H9 (cell line): ENCODE measurements at regions not wholly inside any gene's neighbourhood (a gene's known extent, or its start where the extent isn't known, plus 50 kb on each side); places are given as distances from the start of the nearest gene placed in this dataset.

Experiments used
- DNase-seq: peaks from one replicate; pipeline ENCODE4 v3.0.0-alpha.2; 2017
- H2AFZ ChIP-seq: one replicate; pipeline ENCODE4 v1.6.1; 2013; ENCODE audit warnings: mild to moderate bottlenecking, low read length, control low read depth, moderate library complexity
- H2AK5ac ChIP-seq: 2 replicates; pipeline ENCODE4 v1.6.1; 2013; ENCODE audit warnings: low read length, control low read depth, mixed read lengths; ENCODE audit not compliant: insufficient read length
- H2BK120ac ChIP-seq: one replicate; pipeline ENCODE4 v1.6.1; 2013; ENCODE audit warnings: low read depth, mild to moderate bottlenecking, low read length, control low read depth, inconsistent platforms; ENCODE audit not compliant: poor library complexity, severe bottlenecking
- H2BK12ac ChIP-seq: 2 replicates; pipeline ENCODE4 v1.6.1; 2013; ENCODE audit warnings: low read length, control low read depth, mixed read lengths, low read depth; ENCODE audit not compliant: insufficient read length
- H2BK15ac ChIP-seq: 2 replicates; pipeline ENCODE4 v1.6.1; 2013; ENCODE audit warnings: low read depth, low read length, control low read depth
- H2BK20ac ChIP-seq: one replicate; pipeline ENCODE4 v1.6.1; 2013; ENCODE audit warnings: low read depth, mild to moderate bottlenecking, low read length, control low read depth, inconsistent platforms; ENCODE audit not compliant: poor library complexity, severe bottlenecking
- H2BK5ac ChIP-seq: 2 replicates; pipeline ENCODE4 v1.6.1; 2013; ENCODE audit warnings: low read length, control low read depth, mixed read lengths; ENCODE audit not compliant: insufficient read length
- H3K14ac ChIP-seq: 2 replicates; pipeline ENCODE4 v1.6.1; 2013; ENCODE audit warnings: low read length, control low read depth; ENCODE audit not compliant: insufficient read depth
- H3K18ac ChIP-seq: 2 replicates; pipeline ENCODE4 v1.6.1; 2013; ENCODE audit warnings: low read depth, mild to moderate bottlenecking, mixed read lengths, low read length, control low read depth; ENCODE audit not compliant: insufficient read length
- H3K23ac ChIP-seq: 2 replicates; pipeline ENCODE4 v1.6.1; 2013; ENCODE audit warnings: low read length, control low read depth, mixed read lengths, low read depth; ENCODE audit not compliant: insufficient read length
- H3K23me2 ChIP-seq: 2 replicates; pipeline ENCODE4 v1.6.1; 2013; ENCODE audit warnings: low read depth, mild to moderate bottlenecking, mixed read lengths, low read length, control low read depth; ENCODE audit not compliant: insufficient read length, poor library complexity, severe bottlenecking
- H3K27ac ChIP-seq: 2 replicates; pipeline ENCODE4 v1.5.1; 2013; ENCODE audit warnings: low read length, control low read depth, mixed read lengths, low read depth; ENCODE audit not compliant: insufficient read length
- H3K27me3 ChIP-seq: 2 replicates; pipeline ENCODE4 v1.6.1; 2013; ENCODE audit warnings: low read length, control low read depth, inconsistent platforms; ENCODE audit not compliant: insufficient read depth
- H3K4ac ChIP-seq: 2 replicates; pipeline ENCODE4 v1.6.1; 2013; ENCODE audit warnings: low read depth, mild to moderate bottlenecking, control low read depth, inconsistent platforms, low read length, moderate library complexity
- H3K4me1 ChIP-seq: 2 replicates; pipeline ENCODE4 v1.6.1; 2013; ENCODE audit warnings: low read length, control low read depth, inconsistent platforms; ENCODE audit not compliant: insufficient read depth
- H3K4me2 ChIP-seq: 2 replicates; pipeline ENCODE4 v1.6.1; 2013; ENCODE audit warnings: low read length, control low read depth, mixed read lengths; ENCODE audit not compliant: insufficient read length, insufficient read depth
- H3K56ac ChIP-seq: 2 replicates; pipeline ENCODE4 v1.6.1; 2013; ENCODE audit warnings: low read depth, mild to moderate bottlenecking, mixed read lengths, low read length, control low read depth; ENCODE audit not compliant: insufficient read length
- H3K79me1 ChIP-seq: 2 replicates; pipeline ENCODE4 v1.6.1; 2013; ENCODE audit warnings: low read depth, mild to moderate bottlenecking, moderate library complexity, low read length, control low read depth, inconsistent platforms; ENCODE audit not compliant: insufficient read depth, poor library complexity, severe bottlenecking
- H3K79me2 ChIP-seq: 2 replicates; pipeline ENCODE4 v1.6.1; 2013; ENCODE audit warnings: low read length, control low read depth, inconsistent platforms; ENCODE audit not compliant: insufficient read depth
- H3K9ac ChIP-seq: 2 replicates; pipeline ENCODE4 v1.6.1; 2013; ENCODE audit warnings: low read length, control low read depth, mixed read lengths; ENCODE audit not compliant: insufficient read length; ENCODE audit errors: extremely low read depth
- H3K9me3 ChIP-seq: one replicate; pipeline ENCODE4 v1.6.1; 2013; ENCODE audit warnings: low read depth, low read length, inconsistent platforms; ENCODE audit not compliant: control insufficient read depth
- H3T11ph ChIP-seq: one replicate; pipeline ENCODE4 v1.6.1; 2013; ENCODE audit warnings: mild to moderate bottlenecking, low read length, control low read depth, inconsistent platforms
- H4K20me1 ChIP-seq: one replicate; pipeline ENCODE4 v1.6.1; 2013; ENCODE audit not compliant: control insufficient read depth, insufficient read length, insufficient read depth
- H4K5ac ChIP-seq: 2 replicates; pipeline ENCODE4 v1.6.1; 2013; ENCODE audit warnings: low read depth, mild to moderate bottlenecking, mixed read lengths, low read length, control low read depth; ENCODE audit not compliant: insufficient read length
- H4K8ac ChIP-seq: replicated peaks from 2 replicates; pipeline ENCODE4 v1.6.1; 2013; ENCODE audit warnings: low read length, control low read depth, mixed read lengths, low read depth; ENCODE audit not compliant: insufficient read length
- H4K91ac ChIP-seq: 2 replicates; pipeline ENCODE4 v1.6.1; 2013; ENCODE audit warnings: low read depth, mild to moderate bottlenecking, moderate library complexity, mixed read lengths, low read length, control low read depth; ENCODE audit not compliant: insufficient read length
- H3K27ac Mint-ChIP-seq, 3 experiments: 2 replicates in 2 of 3; 3 replicates in 1 of 3; pipeline ENCODE4 v1.8.0; 2020 to 2021; ENCODE audit warnings: mixed read lengths in 3 of 3, mild to moderate bottlenecking in 1 of 3, moderate library complexity in 1 of 3
- H3K27me3 Mint-ChIP-seq: 2 replicates; pipeline ENCODE4 v1.8.0; 2021; ENCODE audit warnings: low read depth, mild to moderate bottlenecking, moderate library complexity, mixed read lengths
- H3K36me3 Mint-ChIP-seq, 3 experiments: 2 replicates in 2 of 3; 3 replicates in 1 of 3; pipeline ENCODE4 v1.8.0; 2020 to 2021; ENCODE audit warnings: low read depth in 3 of 3, mixed read lengths in 3 of 3; ENCODE audit not compliant: insufficient read depth in 1 of 3
- H3K4me1 Mint-ChIP-seq, 2 experiments: 2 replicates each; pipeline ENCODE4 v1.8.0; 2020; ENCODE audit warnings: mixed read lengths in 2 of 2
- H3K4me3 Mint-ChIP-seq, 2 experiments: 2 replicates in 1 of 2; 3 replicates in 1 of 2; pipeline ENCODE4 v1.8.0; 2020 to 2021; ENCODE audit warnings: mild to moderate bottlenecking in 2 of 2, mixed read lengths in 2 of 2, moderate library complexity in 1 of 2
- H3K9me3 Mint-ChIP-seq, 2 experiments: 2 replicates in 1 of 2; 3 replicates in 1 of 2; pipeline ENCODE4 v1.8.0; 2020; ENCODE audit warnings: mild to moderate bottlenecking in 2 of 2, mixed read lengths in 2 of 2, moderate library complexity in 1 of 2
- WGBS: extraction: QIAGEN DNeasy Blood & Tissue Kit; methylation state at CpG from one replicate; pipeline ENCODE4 v1.1.7; 2013; ENCODE audit warnings: missing lambda C conversion rate, low lambda C conversion rate, mixed read lengths; ENCODE audit not compliant: insufficient read length; ENCODE audit errors: extremely low coverage; 5-methylcytosine and 5-hydroxymethylcytosine counted together
- TF ChIP-seq, protein P1 (sequence below): fragments of 200-600 bp; sonication (generic); conservative IDR thresholded peaks from 3 replicates; pipeline ENCODE4 v1.8.0; 2021; ENCODE audit warnings: antibody characterized with exemption, mild to moderate bottlenecking

DNA sequence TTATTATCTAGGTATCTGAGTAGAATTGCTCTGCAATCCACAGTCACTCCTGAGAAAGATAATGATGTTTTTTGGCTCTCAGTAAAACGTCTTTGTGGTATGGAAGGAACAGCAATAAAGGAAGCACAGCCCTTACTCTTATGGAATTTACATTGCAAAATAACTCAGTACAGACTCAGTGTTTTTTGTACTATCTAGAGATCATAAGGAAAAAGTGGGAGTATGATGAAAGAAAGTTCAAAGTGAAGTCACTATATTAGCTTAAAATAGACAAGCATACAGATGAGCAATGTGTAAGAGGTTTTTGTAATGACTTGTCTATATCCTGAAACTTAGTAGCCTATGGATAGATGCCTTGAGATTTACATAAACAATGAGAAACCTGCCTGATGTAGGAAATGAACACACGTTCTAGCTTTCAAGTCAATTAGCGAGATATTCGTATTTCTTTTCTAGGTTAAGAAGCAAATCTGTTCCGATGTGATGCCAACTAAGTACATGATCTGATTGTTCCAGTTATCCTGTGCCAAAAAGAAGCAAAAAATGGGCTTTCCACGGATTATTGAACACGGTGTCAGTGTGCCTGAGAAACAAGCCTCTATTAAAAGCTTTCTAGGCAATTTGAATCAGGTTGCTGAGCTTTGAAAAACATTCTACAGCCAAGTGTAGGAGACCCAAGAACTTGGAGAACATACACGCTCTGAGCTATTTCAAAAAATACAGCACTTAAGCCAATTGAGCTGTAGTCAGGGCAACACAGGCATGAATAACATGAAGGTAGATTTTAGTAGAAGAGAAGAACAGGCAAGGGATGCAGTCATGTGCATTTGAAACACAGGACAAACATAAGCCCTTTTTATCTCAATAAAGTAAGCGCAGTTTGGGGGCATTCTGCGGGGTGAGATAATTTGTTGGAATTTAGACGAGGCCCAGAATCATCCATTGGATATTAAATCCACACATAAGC, 86.3 kb upstream of the TAF11L2 start:
- H3K14ac ChIP-seq, result no peak overlapping the region
- H3K4me2 ChIP-seq, result no peak overlapping the region
- no peak overlapping the region for H3K4ac ChIP-seq
- H3K56ac ChIP-seq, result no peak overlapping the region
- H2BK5ac ChIP-seq, result no peak overlapping the region
- H3K9me3 ChIP-seq, result no peaks in the 10 kb centered on the region
- no peaks in the 10 kb centered on the region for H3K79me2 ChIP-seq
- no peak overlapping the region for H3K23ac ChIP-seq
- H2BK120ac ChIP-seq, result no peak overlapping the region
- peaks cover 5% of the 10 kb centered on the region; the same call in 1 of the 2 replicates for H3K4me1 ChIP-seq
- TF ChIP-seq, protein P1, sequence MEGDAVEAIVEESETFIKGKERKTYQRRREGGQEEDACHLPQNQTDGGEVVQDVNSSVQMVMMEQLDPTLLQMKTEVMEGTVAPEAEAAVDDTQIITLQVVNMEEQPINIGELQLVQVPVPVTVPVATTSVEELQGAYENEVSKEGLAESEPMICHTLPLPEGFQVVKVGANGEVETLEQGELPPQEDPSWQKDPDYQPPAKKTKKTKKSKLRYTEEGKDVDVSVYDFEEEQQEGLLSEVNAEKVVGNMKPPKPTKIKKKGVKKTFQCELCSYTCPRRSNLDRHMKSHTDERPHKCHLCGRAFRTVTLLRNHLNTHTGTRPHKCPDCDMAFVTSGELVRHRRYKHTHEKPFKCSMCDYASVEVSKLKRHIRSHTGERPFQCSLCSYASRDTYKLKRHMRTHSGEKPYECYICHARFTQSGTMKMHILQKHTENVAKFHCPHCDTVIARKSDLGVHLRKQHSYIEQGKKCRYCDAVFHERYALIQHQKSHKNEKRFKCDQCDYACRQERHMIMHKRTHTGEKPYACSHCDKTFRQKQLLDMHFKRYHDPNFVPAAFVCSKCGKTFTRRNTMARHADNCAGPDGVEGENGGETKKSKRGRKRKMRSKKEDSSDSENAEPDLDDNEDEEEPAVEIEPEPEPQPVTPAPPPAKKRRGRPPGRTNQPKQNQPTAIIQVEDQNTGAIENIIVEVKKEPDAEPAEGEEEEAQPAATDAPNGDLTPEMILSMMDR, result no peak
- H3K23me2 ChIP-seq, result no peaks in the 10 kb centered on the region
- no peaks in the 10 kb centered on the region for H3K79me1 ChIP-seq
- no peak overlapping the region for H3K27ac Mint-ChIP-seq
- H2BK15ac ChIP-seq, result no peak overlapping the region
- no peak for DNase-seq
- whole genome bisulfite sequencing, result no CpG with 5 or more reads among the region's 11 CpGs
- peaks cover 0 to 2% (median 0%) of the 10 kb centered on the region in 3 experiments; a peak in 1 of 7 replicates for H3K36me3 Mint-ChIP-seq
- no peak overlapping the region for H3K27ac ChIP-seq
- no peak overlapping the region for H3K4me3 Mint-ChIP-seq
- no peak overlapping the region for H4K91ac ChIP-seq
- no peak overlapping the region for H2BK12ac ChIP-seq
- H3K27me3 Mint-ChIP-seq, result peaks cover 8% of the 10 kb centered on the region
- no peak overlapping the region for H3K18ac ChIP-seq
- no peak overlapping the region for H3K9ac ChIP-seq
- H4K5ac ChIP-seq, result no peak overlapping the region
- H3K4me1 Mint-ChIP-seq, result peaks cover 27 to 41% of the 10 kb centered on the region in 2 experiments
- H4K20me1 ChIP-seq, result no peaks in the 10 kb centered on the region
- no peak overlapping the region for H2AFZ ChIP-seq
- H3K9me3 Mint-ChIP-seq, result peaks cover 2 to 4% of the 10 kb centered on the region in 2 experiments; a peak in 2 of 5 replicates
- no peaks in the 10 kb centered on the region; the same call in 1 of the 2 replicates for H3K27me3 ChIP-seq
- no peak overlapping the region for H2BK20ac ChIP-seq
- no peak overlapping the region for H4K8ac ChIP-seq
- H2AK5ac ChIP-seq, result no peak overlapping the region
- no peak overlapping the region for H3T11ph ChIP-seq
